Ammon's horn (tissue), 1 donor: ENCODE measurements at regions not wholly inside any gene's neighbourhood (a gene's known extent, or its start where the extent isn't known, plus 50 kb on each side); places are given as distances from the start of the nearest gene placed in this dataset.
"Not testable (repeated sequence)": the region's sequence is repeated elsewhere in the genome, so short reads cannot be mapped to it uniquely, and the experiment has no call there.

Experiments used
- DNase-seq: peaks from one replicate; pipeline ENCODE4 v3.0.0-alpha.2; 2016; ENCODE audit warnings: low spot score

- no peak for DNase-seq
Observed at GRCh38 chr13:50130123-50130946, 115.1 kb downstream of the KCNRG start.

- no peak for DNase-seq
Observed at GRCh38 chr13:50131920-50132903, 117.0 kb downstream of the KCNRG start.

- DNase-seq: no peak
Observed at GRCh38 chr13:50132904-50133357, 117.7 kb downstream of the KCNRG start.

DNA sequence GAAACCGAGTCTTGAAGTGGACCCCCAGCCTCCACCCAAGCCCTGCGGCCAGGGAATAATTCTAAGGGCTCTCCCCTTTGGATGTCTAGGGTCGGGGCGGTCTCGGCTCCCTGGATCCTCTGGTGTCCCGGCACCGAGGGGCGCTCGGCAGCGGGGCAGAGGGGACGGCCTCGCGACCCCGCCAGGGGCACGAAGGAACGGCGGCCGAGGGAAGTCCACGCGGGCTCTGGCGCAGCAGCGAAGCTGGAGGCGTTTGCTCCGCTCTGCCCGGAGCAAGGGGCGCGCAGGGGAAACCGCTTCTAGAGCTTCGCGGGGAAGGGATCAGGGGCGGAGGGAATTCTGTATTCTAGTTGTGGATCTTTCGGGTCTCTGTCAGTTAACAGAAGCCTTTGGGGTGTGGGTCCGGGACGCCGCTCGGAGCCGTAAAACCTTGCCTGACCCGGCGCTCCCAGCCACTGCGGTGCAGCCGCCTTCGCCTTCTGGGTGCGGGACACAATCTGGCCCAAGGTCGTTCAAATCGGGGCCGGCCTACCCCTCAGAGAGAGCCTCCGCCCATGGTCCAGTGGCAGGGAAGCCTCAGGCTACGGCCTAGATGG is 118.2 kb downstream of the KCNRG start:
- no peak for DNase-seq

DNA sequence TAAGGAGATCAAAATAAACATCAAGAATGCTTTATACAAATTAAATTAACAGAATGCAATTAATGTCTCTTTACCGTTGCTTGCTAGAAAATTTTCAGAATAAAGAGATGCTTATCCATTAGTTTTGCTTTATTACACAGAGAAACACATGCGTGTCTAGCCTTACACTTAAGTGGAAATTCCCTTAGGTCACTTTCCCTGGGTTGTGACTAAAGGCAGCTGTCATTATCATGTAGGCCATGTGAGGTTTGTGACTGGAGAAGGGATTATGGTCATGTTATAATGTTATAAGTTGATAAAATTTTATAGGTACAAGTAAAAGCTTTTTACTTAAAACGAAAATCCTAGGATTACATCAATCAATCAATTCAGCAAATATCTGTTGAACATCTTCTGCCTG is 121.0 kb downstream of the KCNRG start:
- DNase-seq: no peak

DNA sequence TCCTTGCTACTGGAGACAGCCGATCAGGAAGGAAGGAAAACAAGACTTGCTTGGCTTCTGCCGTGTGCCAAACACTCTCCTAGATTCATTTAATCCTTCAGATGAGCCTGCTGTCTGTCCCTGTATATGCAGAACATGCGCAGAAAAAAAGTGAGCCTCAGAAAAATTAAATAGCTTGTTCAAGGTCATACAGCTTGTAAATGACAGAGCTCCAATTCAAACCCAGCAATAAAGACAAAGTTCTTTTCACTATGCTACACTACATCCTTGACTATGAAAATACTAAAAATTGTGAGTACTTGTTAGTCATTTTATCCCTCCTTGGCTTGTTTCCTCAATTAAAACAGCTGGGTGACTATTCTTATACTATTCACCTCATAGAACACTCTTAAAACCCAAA is 121.4 kb downstream of the KCNRG start:
- DNase-seq: no peak

DNA sequence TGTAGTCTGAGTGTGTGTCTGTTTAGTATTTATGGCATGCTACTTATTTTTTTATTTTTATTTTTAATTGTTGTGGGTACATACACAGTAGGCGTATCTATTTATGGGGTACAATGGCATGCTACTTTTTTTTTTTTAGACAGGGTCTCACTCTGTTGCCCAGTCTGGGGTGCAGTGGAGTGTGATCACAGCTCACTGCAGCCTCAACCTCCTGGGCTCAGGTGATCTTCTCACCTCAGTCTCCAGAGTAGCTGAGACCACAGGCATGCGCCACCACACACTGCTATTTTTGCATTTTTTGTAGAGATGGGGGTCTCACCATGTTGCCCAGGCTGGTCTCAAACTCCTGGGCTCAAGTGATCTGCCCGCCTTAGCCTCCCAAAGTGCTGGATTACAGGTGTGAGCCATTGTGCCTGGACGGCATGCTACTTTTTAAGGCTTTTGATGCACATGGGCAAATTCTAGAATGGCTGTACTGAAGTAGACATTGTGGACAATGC is 124.2 kb downstream of the KCNRG start:
- not testable (repeated sequence) for DNase-seq

- DNase-seq: no peak
Observed at GRCh38 chr13:50140153-50140552, 124.9 kb downstream of the KCNRG start.

DNA sequence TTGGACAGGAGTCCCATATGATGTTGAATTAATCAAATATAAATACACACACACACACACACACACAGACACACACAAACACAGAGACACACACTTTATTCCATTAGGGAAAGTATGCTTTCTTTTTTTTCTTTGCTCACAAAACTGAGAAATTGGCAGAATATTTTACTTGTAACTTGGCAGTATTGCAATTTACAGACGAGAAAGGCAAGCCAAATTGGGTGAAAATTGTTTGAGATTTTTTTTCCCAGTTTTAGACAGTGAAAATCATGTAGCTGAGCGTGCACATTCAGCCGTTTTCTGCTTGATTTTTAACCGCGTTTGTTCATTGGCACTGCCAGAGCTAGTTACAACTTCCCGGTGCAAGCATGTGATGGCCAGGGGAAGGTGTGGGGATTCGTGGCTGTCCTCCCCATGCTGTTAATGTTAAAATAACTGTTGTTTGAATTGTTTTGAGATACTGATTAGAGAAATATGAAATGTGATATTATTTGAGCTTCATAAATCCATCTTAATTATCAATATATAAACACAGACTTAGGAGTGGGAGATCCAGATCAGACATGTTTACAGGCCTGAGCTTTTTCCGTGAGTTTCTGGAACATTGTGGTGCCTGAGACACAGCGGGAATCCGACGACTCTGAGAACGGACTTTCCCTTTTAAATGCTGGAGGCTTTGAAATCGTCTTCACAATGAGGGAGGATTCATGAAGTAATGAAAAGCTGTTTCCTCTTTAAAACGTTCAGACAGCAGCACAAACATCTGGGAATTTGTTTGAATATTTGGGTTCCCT is 125.5 kb downstream of the KCNRG start:
- no peak for DNase-seq

GRCh38 chr13:50141375-50141975 is 126.2 kb downstream of the KCNRG start:
- no peak for DNase-seq

DNA sequence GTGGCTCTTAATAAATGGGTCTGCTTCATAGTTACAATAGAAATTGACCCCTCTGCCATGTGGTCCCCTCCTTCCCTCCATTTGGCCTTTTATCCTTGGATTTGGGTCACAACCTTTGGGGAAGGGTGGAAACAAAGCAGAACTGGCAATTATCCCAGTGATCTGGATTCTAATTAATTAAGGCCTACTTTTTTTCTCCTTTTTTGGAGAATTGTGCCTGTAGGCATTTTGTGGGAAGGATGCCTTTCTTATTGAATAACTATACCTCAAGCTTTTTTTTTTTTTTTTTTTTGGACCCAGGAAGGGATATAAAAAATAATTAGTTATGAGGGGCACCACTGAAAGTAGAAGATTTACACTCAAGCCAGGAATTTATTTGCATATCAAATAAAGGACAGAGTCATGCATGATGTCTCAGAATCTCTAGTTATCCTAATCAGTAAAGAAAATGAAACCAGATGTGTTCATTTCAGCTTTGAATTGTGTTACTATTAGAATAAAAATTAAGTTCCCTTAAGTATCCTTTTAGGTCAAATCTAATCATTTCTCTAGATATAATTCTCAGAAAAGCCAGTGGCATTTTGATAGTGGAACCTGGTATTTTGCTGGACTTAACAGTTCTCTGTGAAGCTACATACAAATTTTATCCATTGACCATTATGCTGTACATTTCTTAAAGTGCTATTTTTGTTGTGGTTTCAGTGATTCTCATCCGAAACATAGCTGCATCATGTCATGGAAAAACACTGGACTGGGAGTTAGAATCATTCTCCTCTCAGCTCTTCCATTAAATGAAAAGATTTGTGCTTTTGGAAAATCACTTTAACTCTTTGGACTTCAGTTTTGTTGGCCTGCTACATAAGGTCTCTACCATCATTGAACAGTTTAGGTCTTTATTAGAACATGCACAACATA is 129.3 kb downstream of the KCNRG start:
- no peak for DNase-seq

DNA sequence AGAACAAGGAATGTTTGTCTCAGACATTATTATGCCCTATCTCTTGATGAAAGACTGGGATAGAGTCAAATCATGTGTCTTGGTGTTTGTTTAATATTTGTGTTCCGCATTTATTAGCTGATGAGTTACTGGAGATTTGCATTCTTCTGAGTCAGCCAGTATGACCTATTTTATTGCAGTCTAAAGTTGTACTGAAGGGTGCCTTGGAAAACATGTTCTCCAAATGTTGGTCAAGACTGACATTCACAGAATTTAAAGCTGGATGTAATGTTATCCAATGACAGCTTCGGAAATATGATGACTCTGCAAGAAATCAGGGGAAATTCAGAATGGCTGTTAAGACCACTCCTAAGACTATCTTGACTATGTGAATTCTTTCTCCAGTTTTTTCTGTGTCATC is 134.0 kb downstream of the KCNRG start:
- no peak for DNase-seq

DNA sequence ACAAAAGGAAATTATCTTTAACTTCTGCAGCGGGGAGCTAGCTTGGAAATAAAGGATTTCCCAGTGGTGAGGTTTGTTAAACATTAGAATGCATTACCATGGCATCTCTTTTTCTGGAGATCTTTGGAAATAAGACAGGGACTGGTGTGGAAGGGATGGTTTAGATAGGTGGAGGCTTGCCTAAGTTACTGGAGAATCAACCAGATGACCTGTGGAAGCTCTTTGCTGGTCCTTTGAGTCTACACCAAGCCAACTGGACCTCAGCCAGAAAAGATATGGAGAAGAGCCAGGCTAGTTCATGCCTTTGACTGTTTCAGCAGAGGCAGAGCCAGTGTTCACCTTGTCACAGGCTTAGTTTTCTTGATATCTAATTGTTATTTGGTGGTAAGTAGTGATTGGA is 134.7 kb downstream of the KCNRG start:
- DNase-seq: no peak

- DNase-seq: no peak
Observed at GRCh38 chr13:50152224-50152623, 137.0 kb downstream of the KCNRG start.

DNA sequence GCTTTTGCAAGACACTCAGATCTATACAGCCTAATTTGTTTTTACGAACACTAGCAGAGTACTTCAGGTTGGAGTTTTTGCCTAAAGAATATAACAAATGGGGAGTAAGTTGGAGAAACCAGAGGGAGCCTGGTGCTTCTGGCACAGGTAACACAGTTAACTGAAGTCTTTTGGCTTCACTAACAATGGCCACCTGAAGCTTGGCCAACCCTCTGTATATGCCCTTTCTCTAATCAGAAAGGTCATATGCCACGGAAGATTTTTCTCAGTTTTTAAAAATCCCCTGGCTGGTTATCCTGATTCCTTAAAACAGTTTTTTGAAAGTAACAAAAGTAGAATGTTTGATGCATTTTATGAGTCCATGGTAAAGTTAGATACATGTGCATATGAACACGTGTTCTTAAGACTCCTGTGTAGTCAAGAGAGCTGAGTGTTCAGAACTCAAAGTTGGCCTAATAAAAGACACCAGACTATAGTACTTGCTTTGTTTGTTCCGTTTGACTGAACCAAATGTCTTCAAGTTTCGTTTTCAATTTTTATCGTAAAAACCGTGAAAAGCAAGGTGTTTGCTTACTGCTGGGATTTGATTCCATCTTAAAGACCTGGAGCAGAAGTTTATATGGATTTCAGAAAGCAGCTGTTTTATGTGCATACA is 137.5 kb downstream of the KCNRG start:
- no peak for DNase-seq

DNA sequence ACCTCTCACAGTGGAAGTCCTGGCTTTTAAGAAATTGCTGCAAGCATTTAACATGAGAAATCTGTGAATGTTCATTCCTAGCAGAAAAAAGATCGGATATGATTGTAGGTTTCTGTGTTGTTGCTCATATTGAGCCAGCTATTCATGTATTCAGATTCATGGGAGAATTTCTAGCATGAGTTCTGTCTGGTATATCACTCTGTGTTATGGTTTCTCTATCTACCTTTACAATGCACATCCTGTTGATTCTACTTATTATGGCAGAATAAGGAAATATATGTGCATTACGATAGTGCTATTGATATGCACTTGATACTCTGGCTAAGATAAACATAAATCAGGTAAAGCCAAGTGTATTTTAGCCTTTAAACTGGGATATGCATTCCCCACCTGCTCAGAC is 138.2 kb downstream of the KCNRG start:
- DNase-seq: no peak

DNA sequence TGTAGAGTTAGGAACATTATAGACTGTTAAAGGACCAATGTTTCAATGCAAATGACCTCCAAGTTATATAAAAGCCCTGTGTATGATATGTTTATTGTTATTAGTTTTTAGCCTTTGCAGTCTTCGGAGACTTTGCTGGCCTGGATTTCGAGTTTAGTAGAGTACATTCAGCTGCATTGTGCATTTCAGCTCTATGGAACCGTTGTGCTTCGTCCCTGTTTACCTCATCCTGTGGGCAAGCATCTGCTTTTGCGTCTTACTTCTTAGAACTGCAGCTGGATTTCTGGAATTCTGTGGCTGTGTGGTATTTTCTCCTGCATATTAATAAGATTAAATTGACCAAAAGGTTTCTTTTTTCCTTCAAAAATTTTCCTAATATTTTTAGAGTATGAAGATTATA is 138.6 kb downstream of the KCNRG start:
- DNase-seq: no peak

DNA sequence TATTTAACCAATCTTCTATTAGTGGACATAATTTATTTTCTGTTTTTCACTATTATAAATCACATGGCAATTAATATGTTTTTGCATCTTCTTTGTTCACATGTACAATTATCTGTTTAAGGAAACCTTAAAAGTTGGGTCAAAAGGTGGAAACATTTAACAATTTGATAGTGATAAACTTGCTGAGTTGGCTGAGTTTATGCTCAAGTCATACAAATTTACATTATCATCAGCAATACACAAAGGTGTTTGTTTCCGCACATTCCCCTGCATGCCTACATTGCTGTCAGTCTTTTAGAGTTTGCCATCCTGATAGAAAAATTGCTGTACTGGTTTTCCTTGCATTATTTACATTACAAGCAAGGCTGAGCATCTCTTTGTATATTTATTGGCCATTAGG is 139.5 kb downstream of the KCNRG start:
- DNase-seq: no peak

GRCh38 chr13:50156140-50156539 is 140.9 kb downstream of the KCNRG start:
- no peak for DNase-seq
